Activated naive CD4-positive, alpha-beta T cell treated with anti-CD3 and anti-CD28 coated beads, Interleukin-2, amount 10 ng/mL, durations not matched to agents 7 days and 5 days (primary cell): ENCODE measurements at regions not wholly inside any gene's neighbourhood (a gene's known extent, or its start where the extent isn't known, plus 50 kb on each side); places are given as distances from the start of the nearest gene placed in this dataset.

Experiments
- CTCF ChIA-PET: fragments of 350-600 bp; sonication (Branson Sonifier 250); formaldehyde crosslinking; loops from one replicate; lab custom pipeline; 2021; ENCODE audit warnings: antibody characterized with exemption; lab: Charles Lee
- DNase-seq: peaks from one replicate; pipeline ENCODE4 v3.0.0-alpha.2; 2020
- H3K27ac Mint-ChIP-seq: one replicate; pipeline ENCODE4 v1.8.0; 2021; ENCODE audit warnings: mild to moderate bottlenecking, moderate library complexity, mixed read lengths
- H3K27me3 Mint-ChIP-seq: one replicate; pipeline ENCODE4 v1.8.0; 2021; ENCODE audit warnings: mild to moderate bottlenecking, mixed read lengths
- H3K36me3 Mint-ChIP-seq: one replicate; pipeline ENCODE4 v1.8.0; 2021; ENCODE audit warnings: mixed read lengths
- H3K4me1 Mint-ChIP-seq: one replicate; pipeline ENCODE4 v1.8.0; 2021; ENCODE audit warnings: mixed read lengths
- H3K4me3 Mint-ChIP-seq: one replicate; pipeline ENCODE4 v1.8.0; 2021; ENCODE audit warnings: mild to moderate bottlenecking, moderate library complexity, mixed read lengths
- H3K9me3 Mint-ChIP-seq: one replicate; pipeline ENCODE4 v1.8.0; 2021; ENCODE audit warnings: mixed read lengths

DNA sequence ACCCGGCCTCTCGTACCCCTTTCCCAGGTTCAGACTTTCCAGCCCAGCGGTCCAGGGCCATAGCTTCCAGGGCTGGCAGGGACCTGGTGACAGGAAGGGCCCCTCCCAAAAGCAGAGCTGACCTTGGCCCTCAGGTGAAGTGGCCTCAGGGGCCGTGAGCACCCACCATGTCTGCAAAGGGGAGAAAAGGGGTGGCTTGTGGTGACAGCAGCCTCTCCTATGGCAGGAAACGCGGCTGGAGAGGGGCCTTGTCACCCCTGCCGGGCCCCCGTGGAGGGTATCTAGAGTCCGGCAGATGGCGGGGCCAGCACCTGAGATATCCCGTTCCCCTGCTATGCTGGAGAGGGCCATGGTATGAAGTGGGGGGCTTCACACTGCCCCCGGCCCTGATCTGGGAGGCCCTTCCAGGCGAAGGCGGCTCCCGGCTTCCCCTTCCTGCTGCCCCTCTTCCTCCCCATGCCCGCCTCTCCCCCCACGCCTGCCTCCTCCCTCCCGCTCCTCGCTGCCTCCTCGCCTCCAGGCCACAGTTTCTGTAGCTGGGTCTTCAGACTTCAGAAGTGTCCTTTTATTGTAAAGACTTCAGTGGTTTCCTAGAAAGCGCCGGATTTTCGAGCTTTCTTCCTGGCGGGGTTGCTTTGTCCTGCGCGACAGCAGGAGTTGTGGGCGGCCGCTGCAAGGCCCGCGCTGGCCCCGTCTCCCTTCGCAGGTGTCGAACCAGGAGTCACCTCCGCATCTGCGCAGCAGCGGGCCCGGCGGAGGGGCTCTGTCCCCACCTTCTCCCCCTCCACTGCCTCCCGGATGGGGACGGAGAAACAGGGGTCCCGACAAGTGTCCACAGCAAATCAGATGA is 240.5 kb upstream of the MYT1L start:
- Mint-ChIP-seq H3K27me3 (no peaks in the 10 kb centered on the region), H3K27ac (no peak overlapping the region), H3K9me3 (no peaks in the 10 kb centered on the region), H3K4me3 (no peak overlapping the region), H3K4me1 (no peaks in the 10 kb centered on the region), H3K36me3 (no peaks in the 10 kb centered on the region)
- DNase-seq, result no peak
- CTCF ChIA-PET, result no interaction called here

DNA sequence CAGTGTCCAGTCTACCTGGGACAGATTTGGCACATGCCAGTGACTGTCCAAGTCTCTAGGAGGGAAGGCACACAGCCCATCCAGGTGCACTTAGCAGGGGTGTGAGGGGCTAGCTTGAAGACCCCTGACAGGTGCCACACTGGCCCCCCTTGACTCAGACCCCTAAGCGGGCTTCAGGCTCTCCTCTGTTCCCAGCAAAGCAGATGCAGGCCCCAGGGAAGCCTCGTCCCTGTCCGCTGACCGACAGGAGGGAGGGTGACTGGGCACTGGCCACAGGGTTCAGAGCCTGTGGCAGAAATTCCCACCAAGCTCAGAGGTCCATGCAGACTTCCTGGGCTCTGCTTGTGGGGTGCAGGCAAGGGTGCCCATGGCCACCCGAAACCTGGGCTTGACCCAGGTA is 239.8 kb upstream of the MYT1L start:
- H3K4me3 Mint-ChIP-seq, result no peak overlapping the region
- no peak overlapping the region for H3K27ac Mint-ChIP-seq
- no peaks in the 10 kb centered on the region for H3K27me3 Mint-ChIP-seq
- no peak for DNase-seq
- no peaks in the 10 kb centered on the region for H3K4me1 Mint-ChIP-seq
- H3K9me3 Mint-ChIP-seq, result no peaks in the 10 kb centered on the region
- CTCF ChIA-PET, result no interaction called here
- H3K36me3 Mint-ChIP-seq, result no peaks in the 10 kb centered on the region

DNA sequence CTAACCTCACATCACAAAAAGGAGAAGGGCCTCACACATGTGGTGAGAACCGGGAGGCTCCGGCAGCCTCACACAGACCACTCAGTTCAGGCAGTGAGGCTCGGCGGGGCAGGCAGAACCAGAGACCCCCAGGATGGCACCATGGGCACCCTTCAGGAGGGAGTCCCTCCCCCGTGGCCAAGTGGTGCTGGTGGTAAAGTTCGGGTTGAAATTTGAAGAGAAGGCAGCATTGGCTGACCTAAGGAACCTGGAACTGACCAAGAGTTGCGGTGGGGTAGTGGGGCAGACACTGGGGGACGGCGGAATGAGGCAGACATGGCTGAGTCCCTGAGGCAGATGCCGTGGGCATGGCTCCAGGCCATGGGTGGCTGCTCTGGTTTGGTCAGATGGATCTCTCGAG is 239.3 kb upstream of the MYT1L start:
- H3K9me3 Mint-ChIP-seq, result no peaks in the 10 kb centered on the region
- no peak for DNase-seq
- no peaks in the 10 kb centered on the region for H3K36me3 Mint-ChIP-seq
- CTCF ChIA-PET, result no interaction called here
- H3K4me3 Mint-ChIP-seq, result no peak overlapping the region
- H3K27ac Mint-ChIP-seq, result no peak overlapping the region
- no peaks in the 10 kb centered on the region for H3K4me1 Mint-ChIP-seq
- H3K27me3 Mint-ChIP-seq, result no peaks in the 10 kb centered on the region

DNA sequence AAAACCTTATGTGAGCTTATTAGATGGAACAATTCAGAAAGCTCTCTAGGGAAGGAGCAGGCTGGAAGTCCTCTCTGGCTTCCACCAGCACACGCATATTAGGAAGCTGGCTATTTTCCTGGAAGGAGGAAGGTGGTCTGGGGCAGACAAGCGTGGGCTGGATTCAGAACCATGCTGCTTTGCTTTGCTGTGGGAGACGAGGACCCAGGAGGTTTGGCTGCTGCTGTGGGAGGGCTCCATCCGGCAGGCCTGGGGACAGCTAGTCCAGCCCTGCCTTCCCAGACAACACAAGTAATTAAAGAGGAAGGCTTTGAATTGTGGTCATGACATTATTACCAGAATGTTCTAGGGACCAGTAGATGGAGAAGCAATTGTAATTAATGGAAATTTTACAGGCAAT is 238.8 kb upstream of the MYT1L start:
- Mint-ChIP-seq H3K4me3 (no peak overlapping the region), H3K4me1 (no peaks in the 10 kb centered on the region), H3K27ac (no peak overlapping the region), H3K36me3 (no peaks in the 10 kb centered on the region), H3K27me3 (no peaks in the 10 kb centered on the region), H3K9me3 (no peaks in the 10 kb centered on the region)
- CTCF ChIA-PET, result no interaction called here
- no peak for DNase-seq

DNA sequence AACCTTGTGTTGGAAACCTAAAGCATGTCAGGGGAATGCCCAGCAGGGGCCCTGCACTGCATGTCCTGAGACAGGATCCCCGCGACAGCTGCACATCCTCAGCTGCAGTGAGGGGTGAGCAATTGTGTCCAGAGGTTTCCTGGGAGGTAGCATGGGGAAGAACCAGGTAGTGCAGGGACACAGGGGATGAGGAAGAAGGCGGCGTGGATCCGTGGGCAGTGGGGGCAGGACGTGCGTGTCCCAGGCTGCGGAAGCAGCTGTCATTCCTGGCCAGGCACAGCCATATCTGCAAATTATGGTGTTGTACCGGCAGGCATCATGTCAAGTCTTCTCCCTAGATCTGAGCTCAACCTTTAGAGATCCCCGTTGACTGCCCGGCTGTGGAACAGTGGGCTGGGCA is 238.2 kb upstream of the MYT1L start:
- CTCF ChIA-PET, result no interaction called here
- Mint-ChIP-seq H3K4me3 (no peak overlapping the region), H3K27ac (no peak overlapping the region), H3K36me3 (no peaks in the 10 kb centered on the region), H3K27me3 (no peaks in the 10 kb centered on the region), H3K4me1 (no peaks in the 10 kb centered on the region), H3K9me3 (no peaks in the 10 kb centered on the region)
- DNase-seq, result no peak

DNA sequence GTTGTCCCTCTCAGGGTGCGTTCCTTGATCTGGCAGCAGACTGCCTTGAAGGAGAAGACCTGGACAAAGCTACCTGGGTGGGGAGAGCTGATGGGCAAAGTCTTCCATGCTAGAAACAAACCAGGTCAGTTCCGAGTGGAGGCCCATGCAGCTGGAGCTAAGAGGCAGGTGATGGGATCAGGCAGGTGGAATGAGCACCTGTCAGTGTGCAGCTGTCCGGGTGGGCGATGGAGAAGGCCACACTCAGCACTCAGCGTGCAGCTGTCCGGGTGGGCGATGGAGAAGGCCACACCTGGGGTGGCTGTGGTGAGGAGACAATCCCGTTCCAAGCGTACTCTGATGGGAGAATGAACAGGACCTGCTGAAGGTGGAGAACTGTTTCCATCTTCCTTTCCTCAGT is 237.3 kb upstream of the MYT1L start:
- Mint-ChIP-seq H3K27ac (no peak overlapping the region), H3K4me1 (no peaks in the 10 kb centered on the region), H3K9me3 (no peaks in the 10 kb centered on the region), H3K4me3 (no peak overlapping the region), H3K27me3 (no peaks in the 10 kb centered on the region), H3K36me3 (no peaks in the 10 kb centered on the region)
- CTCF ChIA-PET, result no interaction called here
- DNase-seq, result no peak

DNA sequence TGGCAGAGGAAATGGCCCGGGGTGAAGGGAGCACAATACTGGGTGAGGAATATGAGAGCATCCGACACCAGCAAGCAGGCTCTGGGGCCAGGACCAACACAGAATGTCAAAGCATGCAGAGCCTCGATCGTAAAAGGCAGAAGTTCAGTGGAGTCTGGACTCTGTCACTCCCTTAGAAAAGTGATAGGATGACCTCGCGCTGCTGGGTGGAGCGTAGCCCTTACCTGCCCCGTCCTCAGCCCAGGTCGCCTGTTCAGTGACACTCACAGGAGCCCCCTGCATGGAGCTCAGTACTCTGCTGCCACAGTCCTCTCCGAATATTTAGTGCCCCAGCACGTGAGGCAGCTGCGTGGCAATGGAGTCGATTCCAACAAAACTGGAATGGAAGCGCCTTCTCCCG is 236.7 kb upstream of the MYT1L start:
- CTCF ChIA-PET, result no interaction called here
- Mint-ChIP-seq H3K27ac (no peak overlapping the region), H3K9me3 (no peaks in the 10 kb centered on the region), H3K4me1 (no peaks in the 10 kb centered on the region), H3K36me3 (no peaks in the 10 kb centered on the region), H3K4me3 (no peak overlapping the region), H3K27me3 (no peaks in the 10 kb centered on the region)
- no peak for DNase-seq

DNA sequence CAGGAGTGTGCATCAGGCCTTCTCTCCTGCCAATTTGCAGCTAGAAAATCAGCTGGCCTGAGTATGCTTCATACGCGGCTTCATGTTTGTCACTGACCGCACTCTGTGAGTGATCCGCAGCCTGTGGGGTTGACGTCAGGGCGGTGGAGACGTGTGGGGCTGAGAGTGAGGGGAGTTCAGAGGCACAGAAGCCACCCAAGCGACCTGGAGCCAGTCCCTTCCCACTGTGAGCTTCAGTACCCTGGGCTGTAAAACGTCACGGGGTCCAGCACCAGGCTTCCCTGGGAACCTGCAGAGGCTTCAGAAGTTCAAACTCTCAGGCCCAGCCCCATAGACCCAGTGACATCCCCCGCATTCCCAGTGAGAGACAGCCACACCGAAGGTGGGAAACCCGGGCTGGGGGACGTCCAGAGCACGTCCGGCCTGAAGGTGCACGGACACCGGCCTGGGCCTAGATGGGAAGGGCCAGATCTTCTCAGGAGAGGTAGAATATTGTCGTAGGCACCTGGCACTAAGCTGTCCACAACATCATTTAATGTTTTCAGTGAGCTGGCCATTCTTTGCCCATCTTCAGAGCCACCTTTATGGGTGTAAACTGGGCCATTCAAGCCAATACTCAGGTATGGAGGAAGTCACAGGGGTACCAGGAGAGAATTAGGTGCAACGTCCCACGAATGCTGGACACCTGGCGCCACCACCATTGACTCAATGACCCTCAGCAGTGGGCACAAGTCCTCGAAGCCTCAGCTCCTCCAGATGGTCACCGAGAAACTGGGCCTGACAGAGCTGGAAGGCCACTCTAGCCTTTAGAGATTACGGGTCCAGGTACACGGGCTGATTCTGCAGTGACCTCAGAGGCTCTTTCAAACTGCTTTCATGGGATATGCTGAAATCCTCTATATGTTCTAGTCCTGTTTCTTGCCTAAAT is 235.6 kb upstream of the MYT1L start:
- no peak overlapping the region for H3K27ac Mint-ChIP-seq
- no peaks in the 10 kb centered on the region for H3K4me1 Mint-ChIP-seq
- CTCF ChIA-PET, result interaction anchor here (0.9 kb wide), 1 partner anchor 8 kb away, joined by 3 read pairs; no protein-coding TSS in a partner anchor
- DNase-seq, result no peak
- H3K9me3 Mint-ChIP-seq, result no peaks in the 10 kb centered on the region
- no peaks in the 10 kb centered on the region for H3K27me3 Mint-ChIP-seq
- H3K4me3 Mint-ChIP-seq, result no peak overlapping the region
- no peaks in the 10 kb centered on the region for H3K36me3 Mint-ChIP-seq

DNA sequence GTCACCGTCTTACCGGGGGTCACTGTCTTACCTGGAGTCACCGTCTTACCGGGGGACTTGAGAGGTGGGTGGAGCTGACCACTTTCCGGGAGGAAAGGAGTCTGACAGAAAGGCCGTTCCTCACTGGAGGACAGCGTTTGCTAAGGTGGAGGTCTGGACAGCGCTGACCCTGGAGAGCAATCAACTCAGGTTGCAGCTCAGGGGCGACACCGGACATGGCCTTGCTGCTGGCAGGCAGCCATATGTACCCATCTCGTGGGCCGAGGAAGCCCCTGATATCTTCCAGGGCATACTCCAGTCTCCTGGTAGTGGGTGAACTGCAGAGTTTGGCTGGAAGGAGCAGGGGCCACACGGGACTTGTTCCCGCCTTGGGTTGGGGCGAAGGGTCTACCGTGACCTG is 234.6 kb upstream of the MYT1L start:
- H3K27ac Mint-ChIP-seq, result no peak overlapping the region
- H3K36me3 Mint-ChIP-seq, result no peaks in the 10 kb centered on the region
- H3K27me3 Mint-ChIP-seq, result no peaks in the 10 kb centered on the region
- no peak overlapping the region for H3K4me3 Mint-ChIP-seq
- CTCF ChIA-PET, result interaction anchor here (0.9 kb wide), 1 partner anchor 9 kb away, joined by 3 read pairs; no protein-coding TSS in a partner anchor
- DNase-seq, result no peak
- H3K4me1 Mint-ChIP-seq, result no peaks in the 10 kb centered on the region
- no peaks in the 10 kb centered on the region for H3K9me3 Mint-ChIP-seq

DNA sequence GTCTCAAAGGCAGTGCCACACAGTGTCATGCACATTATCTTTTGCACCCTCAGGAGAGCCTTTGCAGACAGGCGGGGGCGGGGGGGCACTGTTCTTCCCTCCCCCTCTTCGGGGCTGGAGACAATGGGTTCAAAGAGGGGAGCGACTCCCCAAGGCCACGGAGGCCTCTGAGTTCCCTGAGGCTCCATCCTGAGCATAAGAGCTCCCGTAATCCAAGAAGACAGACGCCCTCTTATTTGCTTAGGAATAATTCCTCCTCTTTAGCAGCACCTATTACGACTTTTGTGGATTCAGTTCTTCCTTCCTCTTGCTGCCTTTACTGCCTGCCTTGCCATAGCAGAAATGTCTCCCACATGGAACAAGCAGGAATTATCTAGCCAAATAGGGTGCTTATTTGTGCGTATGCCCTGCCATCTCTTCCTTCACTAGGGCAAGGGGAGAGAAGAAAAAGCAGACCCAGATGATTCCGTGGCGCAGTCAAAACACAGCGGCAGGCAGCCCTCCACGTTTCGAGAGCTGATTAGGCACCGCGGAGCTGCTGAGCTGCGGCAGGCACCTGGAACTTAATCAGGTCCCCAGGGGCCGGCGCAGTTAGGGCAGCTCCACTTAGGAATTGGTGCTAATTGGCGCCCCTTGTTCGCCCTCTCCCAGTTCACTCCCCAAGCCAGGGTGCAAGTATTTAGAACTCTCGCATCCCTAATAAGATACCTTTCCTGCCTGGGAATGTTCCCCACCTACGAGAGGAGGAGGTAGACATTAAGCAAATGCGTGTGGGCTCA is 233.4 kb upstream of the MYT1L start:
- no peak for DNase-seq
- no peaks in the 10 kb centered on the region for H3K4me1 Mint-ChIP-seq
- H3K27me3 Mint-ChIP-seq, result no peaks in the 10 kb centered on the region
- H3K4me3 Mint-ChIP-seq, result no peak overlapping the region
- no peak overlapping the region for H3K27ac Mint-ChIP-seq
- CTCF ChIA-PET, result no interaction called here
- no peaks in the 10 kb centered on the region for H3K9me3 Mint-ChIP-seq
- no peaks in the 10 kb centered on the region for H3K36me3 Mint-ChIP-seq

DNA sequence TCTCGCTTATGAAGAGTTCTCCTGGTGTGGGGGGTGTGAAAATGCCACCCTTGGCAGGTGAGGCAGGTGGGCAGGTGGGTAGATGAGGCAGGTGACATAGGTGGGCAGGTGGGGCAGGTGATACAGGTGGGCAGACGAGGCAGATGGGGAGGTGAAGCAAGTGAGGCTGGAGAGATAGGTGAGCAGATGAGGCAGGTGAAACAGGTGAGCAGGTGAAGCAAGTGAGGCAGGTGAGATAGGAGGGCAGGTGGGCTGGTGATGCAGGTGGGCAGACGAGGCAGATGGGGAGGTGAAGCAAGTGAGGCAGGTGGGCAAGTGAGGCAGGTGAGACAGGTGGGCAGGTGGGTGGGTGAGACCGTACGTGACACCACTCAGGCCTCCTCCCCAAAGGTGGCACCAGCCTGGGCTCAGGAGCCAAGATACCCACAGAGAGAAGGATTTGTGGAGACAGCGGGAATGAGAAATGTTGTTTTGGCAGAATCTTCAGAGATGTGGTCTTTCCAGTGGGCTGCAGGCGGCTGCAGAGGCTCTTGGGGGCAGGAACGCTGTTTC is 232.3 kb upstream of the MYT1L start:
- no peak for DNase-seq
- Mint-ChIP-seq H3K4me1 (no peaks in the 10 kb centered on the region), H3K27me3 (no peaks in the 10 kb centered on the region), H3K36me3 (no peaks in the 10 kb centered on the region), H3K9me3 (no peaks in the 10 kb centered on the region), H3K27ac (no peak overlapping the region), H3K4me3 (no peak overlapping the region)
- CTCF ChIA-PET, result no interaction called here

DNA sequence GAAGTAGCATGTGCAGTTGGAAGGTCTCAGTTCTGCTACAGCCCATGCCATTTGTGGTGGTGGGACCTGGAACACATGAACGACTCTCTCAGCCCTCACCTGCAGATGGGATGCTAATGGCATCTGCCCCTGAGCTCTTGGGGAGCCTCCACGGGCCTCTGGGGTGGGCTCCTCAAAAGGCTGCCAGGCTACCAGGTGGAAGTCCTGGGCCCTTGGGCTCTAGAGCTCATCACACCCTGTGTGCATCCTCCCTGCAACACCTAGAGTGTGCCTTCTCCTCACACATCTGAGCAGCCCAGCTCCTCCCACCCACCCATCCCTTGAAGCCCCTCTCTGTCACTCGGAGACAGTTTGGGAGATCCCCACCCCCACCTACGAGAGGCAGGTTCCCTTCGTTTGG is 231.8 kb upstream of the MYT1L start:
- Mint-ChIP-seq H3K27ac (no peak overlapping the region), H3K36me3 (no peaks in the 10 kb centered on the region), H3K27me3 (no peaks in the 10 kb centered on the region), H3K4me3 (no peak overlapping the region), H3K4me1 (no peaks in the 10 kb centered on the region), H3K9me3 (no peaks in the 10 kb centered on the region)
- DNase-seq, result no peak
- CTCF ChIA-PET, result no interaction called here

DNA sequence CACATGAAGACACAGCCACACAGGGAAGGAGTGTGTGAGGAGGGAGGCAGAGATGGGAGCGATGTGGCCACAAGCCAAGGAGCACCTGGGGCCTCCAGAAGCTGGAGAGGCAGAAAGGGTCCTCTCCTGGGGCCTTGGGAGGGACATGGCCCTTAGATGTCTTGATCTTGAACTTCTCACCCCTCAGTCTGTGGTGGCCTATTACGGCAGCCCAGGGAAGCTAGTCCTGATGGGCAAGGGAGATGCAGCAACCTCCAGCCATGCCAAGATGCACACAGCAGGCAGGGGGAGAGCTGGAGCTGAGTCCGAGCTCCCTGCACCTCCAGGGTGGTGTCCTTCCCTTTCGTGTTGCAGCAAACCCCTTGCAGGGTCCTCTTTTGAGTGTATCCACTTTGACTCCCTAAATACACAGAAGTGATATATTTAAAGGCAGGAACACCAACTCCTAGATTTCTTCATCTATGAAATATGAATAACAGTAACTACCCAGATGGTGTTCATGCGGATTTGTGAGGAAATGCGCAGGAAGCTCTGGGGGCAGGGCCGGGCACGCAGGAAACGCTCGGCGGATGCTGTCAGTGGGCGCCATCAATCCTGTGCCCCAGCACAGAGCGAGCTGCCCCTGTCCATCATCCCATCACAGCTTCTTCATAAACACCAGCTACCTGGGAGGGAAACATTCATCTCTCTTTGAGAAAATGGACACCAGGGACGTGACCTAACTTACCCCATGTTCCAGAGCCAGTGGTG is 230.4 kb upstream of the MYT1L start:
- no peaks in the 10 kb centered on the region for H3K36me3 Mint-ChIP-seq
- CTCF ChIA-PET, result no interaction called here
- no peak for DNase-seq
- H3K4me3 Mint-ChIP-seq, result no peak overlapping the region
- no peak overlapping the region for H3K27ac Mint-ChIP-seq
- H3K27me3 Mint-ChIP-seq, result no peaks in the 10 kb centered on the region
- H3K4me1 Mint-ChIP-seq, result no peaks in the 10 kb centered on the region
- no peaks in the 10 kb centered on the region for H3K9me3 Mint-ChIP-seq
